ENCODE measurements at regions not wholly inside any gene's neighbourhood (a gene's known extent, or its start where the extent isn't known, plus 50 kb on each side); places are given as distances from the start of the nearest gene placed in this dataset.

DNA sequence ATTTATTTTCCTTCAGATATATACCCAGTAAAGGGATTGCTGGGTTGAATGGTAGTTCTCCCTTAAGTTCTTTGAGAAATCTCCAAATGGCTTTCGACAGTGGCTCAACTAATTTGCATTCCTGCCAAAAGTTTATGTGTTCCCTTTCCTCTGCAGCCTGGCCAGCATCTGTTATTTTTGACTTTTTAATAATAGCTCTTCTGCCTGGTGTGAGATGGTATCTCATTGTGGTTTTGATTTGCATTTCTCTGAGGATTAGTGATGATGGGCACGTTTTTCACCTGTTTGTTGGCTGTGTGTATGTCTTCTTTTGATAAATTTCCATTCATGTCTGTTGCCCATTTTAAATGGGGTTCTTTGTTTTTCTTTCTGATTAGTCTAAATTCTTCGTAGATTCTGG, 375.2 kb downstream of the UBE2NL start:
- Histone ChIP-seq H3K79me1 (ENCODE audit: insufficient read depth, low read depth, low read length, poor library complexity, severe bottlenecking) (no peaks in the 10 kb centered on the region), H3K14ac (ENCODE audit: insufficient read depth, low read length) (no peak overlapping the region), H4K91ac (ENCODE audit: insufficient read length, low read depth, low read length) (no peak overlapping the region), H3T11ph (ENCODE audit: low read length) (no peak overlapping the region), H3K9me3 (ENCODE audit: control insufficient read depth, low read depth, low read length) (peaks cover 14% of the 10 kb centered on the region), H3K4me2 (ENCODE audit: insufficient read depth, insufficient read length, low read length) (no peak overlapping the region), H2BK20ac (ENCODE audit: low read depth, low read length, poor library complexity, severe bottlenecking) (no peak overlapping the region), H4K5ac (ENCODE audit: insufficient read length, low read depth, low read length) (no peak overlapping the region), H3K56ac (ENCODE audit: insufficient read length, low read depth, low read length) (no peak overlapping the region), H2BK15ac (ENCODE audit: low read depth, low read length) (no peak overlapping the region), H3K23ac (ENCODE audit: insufficient read length, low read depth, low read length) (no peak overlapping the region), H3K4me1 (ENCODE audit: insufficient read depth, low read length) (no peaks in the 10 kb centered on the region), H2BK5ac (ENCODE audit: insufficient read length, low read length) (no peak overlapping the region), H4K20me1 (ENCODE audit: control insufficient read depth, insufficient read depth, insufficient read length) (no peaks in the 10 kb centered on the region), H3K79me2 (ENCODE audit: insufficient read depth, low read length) (no peaks in the 10 kb centered on the region), H3K27ac (ENCODE audit: insufficient read length, low read depth, low read length) (no peak overlapping the region), H2AK5ac (ENCODE audit: insufficient read length, low read length) (no peak overlapping the region), H2AFZ (ENCODE audit: low read length) (no peak overlapping the region), H3K4ac (ENCODE audit: low read depth, low read length) (no peak overlapping the region), H3K18ac (ENCODE audit: insufficient read length, low read depth, low read length) (no peak overlapping the region), H4K8ac (replicated peaks; ENCODE audit: insufficient read length, low read depth, low read length) (no peak overlapping the region), H2BK120ac (ENCODE audit: low read depth, low read length, poor library complexity, severe bottlenecking) (no peak overlapping the region), H2BK12ac (ENCODE audit: insufficient read length, low read depth, low read length) (no peak overlapping the region), H3K27me3 (ENCODE audit: insufficient read depth, low read length) (no peaks in the 10 kb centered on the region), H3K9ac (ENCODE audit: extremely low read depth, insufficient read length, low read length) (no peak overlapping the region), H3K23me2 (ENCODE audit: insufficient read length, low read depth, low read length, poor library complexity, severe bottlenecking) (no peaks in the 10 kb centered on the region)
- peaks cover 1% of the 10 kb centered on the region; the same call in 1 of the 2 replicates for H3K27me3 Mint-ChIP-seq (ENCODE audit: low read depth)
- peaks cover 54 to 57% of the 10 kb centered on the region in 2 experiments for H3K9me3 Mint-ChIP-seq
- TF ChIP-seq CTCF (conservative IDR thresholded peaks at IDR 0.05), result no peak
- H3K4me3 Mint-ChIP-seq, result no peak overlapping the region
- no peak for DNase-seq
- WGBS (ENCODE audit: extremely low coverage, insufficient read length, low lambda C conversion rate), result no CpG with 5 or more reads among the region's 3 CpGs
- no peak overlapping the region for H3K27ac Mint-ChIP-seq
- H3K36me3 Mint-ChIP-seq (ENCODE audit: insufficient read depth in 1 of 3, low read depth in 3 of 3), result peaks cover 0 to 5% (median 0%) of the 10 kb centered on the region in 3 experiments; a peak in 3 of 7 replicates
- no peaks in the 10 kb centered on the region for H3K4me1 Mint-ChIP-seq

All from H9 (cell line).